Stimulated activated CD8-positive, alpha-beta memory T cell treated with anti-CD3 and anti-CD28 coated beads, Interleukin-2, amount 100 ng/mL, for 48 hours (primary cell): ENCODE measurements at regions not wholly inside any gene's neighbourhood (a gene's known extent, or its start where the extent isn't known, plus 50 kb on each side); places are given as distances from the start of the nearest gene placed in this dataset.

Experiments
- DNase-seq, 2 donors: peaks; one replicate each; pipeline ENCODE4 v3.0.0-alpha.2; 2020; ENCODE audit warnings: low read depth in 2 of 2

GRCh38 chr3:66692042-66692765, 191.4 kb upstream of the LRIG1 start:
- DNase-seq: no peak

GRCh38 chr3:66692766-66693150, 191.9 kb upstream of the LRIG1 start:
- DNase-seq: no peak

GRCh38 chr3:66693461-66694031, 192.7 kb upstream of the LRIG1 start:
- no peak for DNase-seq

- DNase-seq: no peak
Measured at GRCh38 chr3:66702126-66702525, 201.3 kb upstream of the LRIG1 start.

- no peak for DNase-seq
Measured at GRCh38 chr3:66703501-66703900, 202.7 kb upstream of the LRIG1 start.

GRCh38 chr3:66705076-66705475, 204.3 kb upstream of the LRIG1 start:
- DNase-seq: no peak

GRCh38 chr3:66706890-66707289, 206.1 kb upstream of the LRIG1 start:
- DNase-seq: no peak

- DNase-seq: no peak
Measured at GRCh38 chr3:66709532-66709931, 208.7 kb upstream of the LRIG1 start.

- DNase-seq: no peak
Measured at GRCh38 chr3:66712210-66712609, 211.4 kb upstream of the LRIG1 start.

- no peak for DNase-seq
Measured at GRCh38 chr3:66713921-66714320, 213.1 kb upstream of the LRIG1 start.

- DNase-seq: no peak
Measured at GRCh38 chr3:66715806-66716205, 215.0 kb upstream of the LRIG1 start.

- no peak for DNase-seq
Measured at GRCh38 chr3:66717806-66718205, 217.0 kb upstream of the LRIG1 start.

GRCh38 chr3:66719796-66720356, 219.1 kb upstream of the LRIG1 start:
- no peak for DNase-seq

- no peak for DNase-seq
Measured at GRCh38 chr3:66720508-66720907, 219.7 kb upstream of the LRIG1 start.

GRCh38 chr3:66722675-66723074, 221.9 kb upstream of the LRIG1 start:
- no peak for DNase-seq

- no peak for DNase-seq
Measured at GRCh38 chr3:66723231-66723630, 222.4 kb upstream of the LRIG1 start.

- no peak for DNase-seq
Measured at GRCh38 chr3:66729687-66730393, 229.0 kb upstream of the LRIG1 start.

GRCh38 chr3:66738625-66739365, 238.0 kb upstream of the LRIG1 start:
- DNase-seq: no peak

- no peak for DNase-seq
Measured at GRCh38 chr3:66740260-66740659, 239.4 kb upstream of the LRIG1 start.

- no peak for DNase-seq
Measured at GRCh38 chr3:66744521-66744920, 243.7 kb upstream of the LRIG1 start.

- no peak for DNase-seq
Measured at GRCh38 chr3:66744986-66745385, 244.2 kb upstream of the LRIG1 start.

- DNase-seq: no peak
Measured at GRCh38 chr3:66747261-66747660, 246.4 kb upstream of the LRIG1 start.
